Mesenchymal stem cell (in vitro differentiated cells and primary cell): ENCODE measurements at regions not wholly inside any gene's neighbourhood (a gene's known extent, or its start where the extent isn't known, plus 50 kb on each side); places are given as distances from the start of the nearest gene placed in this dataset.

Experiments
- DNase-seq: peaks from one replicate; pipeline ENCODE4 v3.0.0-alpha.2; 2013
- H2AFZ ChIP-seq: one replicate; pipeline ENCODE4 v1.6.1; 2013; ENCODE audit warnings: low read depth, mild to moderate bottlenecking, control low read depth, inconsistent platforms, low read length, moderate library complexity
- H2AK5ac ChIP-seq: 2 replicates; pipeline ENCODE4 v1.6.1; 2013; ENCODE audit warnings: low read length, moderate library complexity, mild to moderate bottlenecking, inconsistent platforms; ENCODE audit not compliant: severe bottlenecking
- H2BK120ac ChIP-seq: one replicate; pipeline ENCODE4 v1.6.1; 2013; ENCODE audit warnings: low read depth, mild to moderate bottlenecking, inconsistent platforms, low read length, moderate library complexity
- H2BK12ac ChIP-seq, 2 experiments: one replicate each; pipeline ENCODE4 v1.6.1; 2013; ENCODE audit warnings: inconsistent platforms in 2 of 2, low read length in 2 of 2, mild to moderate bottlenecking in 2 of 2, moderate library complexity in 2 of 2, control low read depth in 1 of 2
- H2BK15ac ChIP-seq: one replicate; pipeline ENCODE4 v1.6.1; 2013; ENCODE audit warnings: mild to moderate bottlenecking, low read depth, inconsistent platforms; ENCODE audit not compliant: poor library complexity, severe bottlenecking
- H2BK5ac ChIP-seq: 2 replicates; pipeline ENCODE4 v1.6.1; 2013; ENCODE audit warnings: low read depth, mild to moderate bottlenecking, low read length, control low read depth, inconsistent platforms; ENCODE audit not compliant: poor library complexity, severe bottlenecking
- H3K14ac ChIP-seq, 2 experiments: one replicate each; pipeline ENCODE4 v1.6.1; 2013; ENCODE audit warnings: inconsistent platforms in 2 of 2, low read length in 2 of 2, control low read depth in 1 of 2, mild to moderate bottlenecking in 1 of 2, moderate library complexity in 1 of 2
- H3K18ac ChIP-seq, 2 experiments: one replicate each; pipeline ENCODE4 v1.6.1; 2013; ENCODE audit warnings: inconsistent platforms in 2 of 2, low read length in 2 of 2, control low read depth in 1 of 2, low read depth in 1 of 2, mild to moderate bottlenecking in 1 of 2
- H3K23ac ChIP-seq, 2 experiments: one replicate each; pipeline ENCODE4 v1.6.1; 2013; ENCODE audit warnings: inconsistent platforms in 2 of 2, low read length in 2 of 2, mild to moderate bottlenecking in 2 of 2, moderate library complexity in 2 of 2, control low read depth in 1 of 2
- H3K27ac ChIP-seq: 2 replicates; pipeline ENCODE4 v1.5.1; 2013; ENCODE audit warnings: mild to moderate bottlenecking, moderate library complexity, low read length, control low read depth, inconsistent platforms; ENCODE audit not compliant: poor library complexity, severe bottlenecking
- H3K27me3 ChIP-seq, 2 experiments: 2 replicates each; pipeline versions ENCODE4 v1.6.1 to v1.7.0; 2013; ENCODE audit warnings: low read length in 2 of 2, mild to moderate bottlenecking in 2 of 2, moderate library complexity in 2 of 2, control low read depth in 1 of 2, inconsistent platforms in 1 of 2; ENCODE audit not compliant: control insufficient read depth in 1 of 2, insufficient read depth in 1 of 2
- H3K36me3 ChIP-seq, 2 experiments: 2 replicates each; pipeline versions ENCODE4 v1.6.1 to v1.7.0; 2013; ENCODE audit warnings: low read length in 2 of 2, control low read depth in 1 of 2, inconsistent platforms in 1 of 2, low read depth in 1 of 2, mild to moderate bottlenecking in 1 of 2; ENCODE audit not compliant: insufficient read depth in 2 of 2, control insufficient read depth in 1 of 2
- H3K4ac ChIP-seq, 2 experiments: one replicate each; pipeline ENCODE4 v1.6.1; 2013; ENCODE audit warnings: inconsistent platforms in 2 of 2, low read length in 2 of 2, mild to moderate bottlenecking in 2 of 2, moderate library complexity in 2 of 2, control low read depth in 1 of 2, low read depth in 1 of 2
- H3K4me1 ChIP-seq: 2 replicates; pipeline ENCODE4 v1.6.1; 2013; ENCODE audit warnings: low read depth, low read length, control low read depth; ENCODE audit not compliant: control insufficient read depth, insufficient read depth
- H3K4me2 ChIP-seq: 2 replicates; pipeline ENCODE4 v1.6.1; 2013; ENCODE audit warnings: low read length, mild to moderate bottlenecking, inconsistent platforms; ENCODE audit not compliant: poor library complexity, severe bottlenecking
- H3K4me3 ChIP-seq, 2 experiments: 2 replicates each; pipeline versions ENCODE4 v1.5.1 to v1.7.0; 2013; ENCODE audit warnings: low read length in 2 of 2, mild to moderate bottlenecking in 2 of 2, control low read depth in 1 of 2, low read depth in 1 of 2; ENCODE audit not compliant: insufficient read depth in 1 of 2
- H3K79me1 ChIP-seq: replicated peaks from 2 replicates; pipeline ENCODE4 v1.6.1; 2013; ENCODE audit warnings: mild to moderate bottlenecking, control low read depth, low read length, inconsistent platforms; ENCODE audit not compliant: poor library complexity, severe bottlenecking
- H3K9ac ChIP-seq: 2 replicates; pipeline ENCODE4 v1.7.0; 2013; ENCODE audit warnings: mild to moderate bottlenecking, low read length, moderate library complexity
- H3K9me3 ChIP-seq: 2 replicates; pipeline ENCODE4 v1.7.0; 2013; ENCODE audit warnings: mild to moderate bottlenecking, low read length; ENCODE audit not compliant: control insufficient read depth
- H4K8ac ChIP-seq: one replicate; pipeline ENCODE4 v1.6.1; 2013; ENCODE audit warnings: inconsistent platforms, mild to moderate bottlenecking, low read length, moderate library complexity
- H4K91ac ChIP-seq: one replicate; pipeline ENCODE4 v1.6.1; 2013; ENCODE audit warnings: mild to moderate bottlenecking, low read length, inconsistent platforms
- WGBS: methylation state at CpG from one replicate; pipeline ENCODE4 v1.1.7; 2013; ENCODE audit warnings: mixed read lengths; 5-methylcytosine and 5-hydroxymethylcytosine counted together

DNA sequence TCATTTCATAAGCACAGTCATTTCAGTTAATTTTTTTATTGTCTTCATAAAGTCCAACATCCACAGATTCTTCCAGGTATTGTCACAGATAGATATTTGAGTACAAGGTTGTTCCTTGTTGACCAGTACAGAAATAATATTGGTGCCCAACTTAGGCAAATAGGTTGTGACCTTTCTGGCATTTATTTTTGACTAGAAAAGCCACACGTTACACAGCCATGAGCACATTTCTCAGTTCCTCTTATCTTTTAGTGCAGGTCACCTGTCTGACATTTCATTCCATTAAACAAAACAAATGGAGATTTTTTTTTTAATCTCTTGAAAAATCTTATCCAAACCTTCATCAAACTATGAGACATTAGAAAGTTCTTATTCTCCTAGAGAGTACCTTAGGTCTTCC lies 428.8 kb downstream of the ZNF521 start:
- Histone ChIP-seq H2BK15ac (no peak overlapping the region), H3K14ac (no peak overlapping the region), H3K27me3 (peaks cover 0 to 4% of the 10 kb centered on the region in 2 experiments), H2AK5ac (no peak overlapping the region), H3K4me1 (no peaks in the 10 kb centered on the region), H3K23ac (no peak overlapping the region), H3K4me3 (no peak overlapping the region), H4K91ac (no peak overlapping the region), H3K27ac (no peak overlapping the region), H2BK5ac (no peak overlapping the region), H3K4me2 (no peak overlapping the region), H3K79me1 (no peaks in the 10 kb centered on the region), H3K18ac (no peak overlapping the region), H2AFZ (no peak overlapping the region), H2BK120ac (no peak overlapping the region), H2BK12ac (no peak overlapping the region), H3K4ac (no peak overlapping the region), H3K9me3 (no peaks in the 10 kb centered on the region), H4K8ac (no peak overlapping the region), H3K9ac (no peak overlapping the region), H3K36me3 (no peaks in the 10 kb centered on the region)
- 54% methylated on average over 1 of the region's 1 CpG for WGBS
- no peak for DNase-seq

DNA sequence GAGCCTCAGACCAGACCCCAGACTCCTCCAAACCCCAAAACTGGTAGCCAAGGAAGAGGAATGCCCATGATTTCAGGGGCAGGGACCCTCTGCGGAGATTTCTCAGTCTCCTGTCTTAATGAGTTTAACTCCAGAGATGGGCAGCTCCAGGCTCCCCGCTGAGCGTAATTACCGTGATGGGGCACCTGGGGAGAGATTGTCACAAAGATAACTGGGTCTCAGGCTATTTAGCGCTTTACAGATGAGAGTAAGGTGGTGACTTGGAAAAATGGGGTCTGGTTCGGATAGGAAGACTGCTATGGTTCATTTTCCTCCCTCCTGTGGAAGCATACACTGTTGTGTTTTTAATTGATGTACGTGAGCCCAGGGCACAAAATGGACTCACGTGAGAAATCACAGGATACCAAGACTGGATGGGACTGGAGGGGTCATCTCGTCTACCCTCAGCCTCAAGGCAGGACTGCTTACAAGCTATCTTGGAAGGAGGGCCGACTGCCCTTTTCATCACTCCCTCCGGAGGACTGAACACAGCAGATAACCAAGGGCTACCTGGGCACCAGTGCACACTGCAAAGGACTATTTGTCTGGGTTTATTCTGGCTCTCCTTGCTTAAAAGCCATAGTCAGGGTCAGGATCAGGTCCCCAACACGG lies 427.8 kb downstream of the ZNF521 start:
- no peak for DNase-seq
- Histone ChIP-seq H3K27ac (no peak overlapping the region), H4K8ac (no peak overlapping the region), H3K27me3 (peaks cover 0 to 4% of the 10 kb centered on the region in 2 experiments), H3K18ac (no peak overlapping the region), H3K9me3 (no peaks in the 10 kb centered on the region), H4K91ac (no peak overlapping the region), H3K14ac (no peak overlapping the region), H3K4me3 (no peak overlapping the region), H3K79me1 (no peaks in the 10 kb centered on the region), H2AK5ac (no peak overlapping the region), H3K4me2 (no peak overlapping the region), H3K9ac (no peak overlapping the region), H3K4ac (no peak overlapping the region), H2AFZ (no peak overlapping the region), H2BK5ac (no peak overlapping the region), H3K4me1 (no peaks in the 10 kb centered on the region), H2BK12ac (no peak overlapping the region), H3K23ac (no peak overlapping the region), H2BK15ac (no peak overlapping the region), H2BK120ac (no peak overlapping the region), H3K36me3 (no peaks in the 10 kb centered on the region)
- 82% methylated on average over 12 of the region's 12 CpGs for WGBS

DNA sequence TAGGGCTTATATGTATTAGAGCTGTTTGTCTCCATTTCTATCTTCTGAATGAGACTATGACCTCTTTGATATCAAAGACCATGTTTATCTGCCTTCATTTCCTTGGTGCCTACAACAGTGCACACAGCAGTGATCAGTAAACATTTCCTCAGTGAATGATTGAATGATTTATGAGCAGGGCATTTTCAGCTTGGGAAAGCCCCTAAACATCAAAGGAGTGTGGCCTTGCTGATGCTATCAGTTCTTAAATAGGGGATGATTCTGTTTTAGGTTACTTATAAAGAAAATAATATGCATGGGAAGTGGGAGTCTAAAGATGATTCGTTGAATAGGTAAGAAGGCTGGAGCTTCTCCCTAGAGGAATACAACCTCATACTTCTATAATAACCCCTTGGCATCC lies 425.3 kb downstream of the ZNF521 start:
- no CpG with 5 or more reads among the region's 1 CpG for WGBS
- H3K36me3 ChIP-seq: no peaks in the 10 kb centered on the region
- DNase-seq: no peak

DNA sequence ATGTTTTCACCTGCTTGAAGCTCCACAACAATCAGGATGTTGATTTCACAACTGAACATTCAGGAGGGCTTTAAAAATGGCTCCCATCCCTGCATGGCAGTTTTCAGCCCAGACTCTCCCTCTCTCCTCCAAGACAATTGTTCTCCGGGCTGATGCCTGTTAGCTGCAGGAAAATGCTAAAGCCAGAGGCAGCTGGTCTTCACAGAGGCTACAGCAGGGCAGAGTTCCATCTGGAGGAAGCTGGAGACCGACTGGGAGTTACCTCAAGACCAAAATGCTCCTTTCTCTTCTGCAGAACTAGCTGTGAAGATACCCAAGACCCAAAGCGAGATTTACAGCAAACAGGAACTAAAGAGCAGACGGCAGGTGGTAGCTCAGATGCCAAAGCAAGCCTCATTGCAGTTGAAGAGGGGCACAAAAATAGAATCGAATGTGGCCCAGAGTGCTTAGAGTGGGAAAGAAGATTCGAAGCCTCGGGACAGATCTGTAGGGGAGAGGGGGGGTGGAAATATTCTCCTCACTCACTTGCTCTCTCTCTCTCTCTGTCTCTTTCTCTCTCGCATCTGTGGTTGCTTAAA lies 423.6 kb downstream of the ZNF521 start:
- H2AK5ac ChIP-seq: no peak overlapping the region
- no peaks in the 10 kb centered on the region for H3K9me3 ChIP-seq
- no peak overlapping the region for H3K14ac ChIP-seq
- no peak overlapping the region for H3K18ac ChIP-seq
- 80% methylated on average over 5 of the region's 8 CpGs for WGBS
- no peak overlapping the region for H3K9ac ChIP-seq
- H3K4me3 ChIP-seq: no peak overlapping the region
- H2BK12ac ChIP-seq: no peak overlapping the region
- H2BK120ac ChIP-seq: no peak overlapping the region
- H2BK5ac ChIP-seq: no peak overlapping the region
- H3K79me1 ChIP-seq: no peaks in the 10 kb centered on the region
- no peak overlapping the region for H3K4ac ChIP-seq
- no peak overlapping the region for H2AFZ ChIP-seq
- H3K27me3 ChIP-seq: peaks cover 0 to 4% of the 10 kb centered on the region in 2 experiments
- H4K8ac ChIP-seq: no peak overlapping the region
- no peak overlapping the region for H2BK15ac ChIP-seq
- DNase-seq: no peak
- H3K36me3 ChIP-seq: no peaks in the 10 kb centered on the region
- H3K4me1 ChIP-seq: no peaks in the 10 kb centered on the region
- H3K23ac ChIP-seq: no peak overlapping the region
- no peak overlapping the region for H3K4me2 ChIP-seq
- no peak overlapping the region for H4K91ac ChIP-seq
- no peak overlapping the region for H3K27ac ChIP-seq

More for the DNA sequence above, 425.3 kb downstream of the ZNF521 start:
- Histone ChIP-seq H3K4me3 (no peak overlapping the region), H3K23ac (no peak overlapping the region), H2BK120ac (no peak overlapping the region), H3K4me1 (no peaks in the 10 kb centered on the region), H3K79me1 (no peaks in the 10 kb centered on the region), H3K18ac (no peak overlapping the region), H2AFZ (no peak overlapping the region), H3K9me3 (no peaks in the 10 kb centered on the region), H3K27me3 (peaks cover 0 to 4% of the 10 kb centered on the region in 2 experiments), H2BK15ac (no peak overlapping the region), H3K9ac (no peak overlapping the region), H2BK12ac (no peak overlapping the region), H3K4ac (no peak overlapping the region), H2BK5ac (no peak overlapping the region), H4K91ac (no peak overlapping the region), H3K14ac (no peak overlapping the region), H4K8ac (no peak overlapping the region), H3K27ac (no peak overlapping the region), H3K4me2 (no peak overlapping the region), H2AK5ac (no peak overlapping the region)
